ENCODE measurements at regions not wholly inside any gene's neighbourhood (a gene's known extent, or its start where the extent isn't known, plus 50 kb on each side); places are given as distances from the start of the nearest gene placed in this dataset.

DNA sequence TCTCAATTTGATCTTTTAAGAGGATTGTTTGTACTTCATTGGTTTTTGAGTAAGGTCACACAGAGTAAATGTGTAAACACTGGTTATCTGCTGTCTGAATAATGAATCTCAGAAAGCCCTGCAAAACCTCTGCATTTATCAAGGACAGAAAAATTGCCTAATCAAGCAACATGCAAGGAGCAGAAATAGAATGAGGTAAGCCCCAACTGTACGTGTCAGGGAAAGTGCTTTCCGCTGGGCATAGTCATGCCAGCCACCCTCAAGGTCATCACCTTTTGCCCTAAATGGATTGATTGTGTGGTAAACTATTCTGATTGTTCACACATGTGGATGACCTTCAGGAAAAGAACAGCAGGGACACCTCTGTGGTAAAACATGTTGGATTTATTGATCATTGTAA is 376.9 kb upstream of the KCNN2 start:
- no peak overlapping the region for H3K27ac ChIP-seq (ENCODE audit: low read length)
- H3K27me3 ChIP-seq (ENCODE audit: insufficient read depth, low read length) = no peaks in the 10 kb centered on the region
- H3K4me3 ChIP-seq (ENCODE audit: low read length) = no peak overlapping the region
- no peak overlapping the region for H3K9ac ChIP-seq (ENCODE audit: low read depth, low read length)
- H3K9me3 ChIP-seq (ENCODE audit: insufficient read depth, low read depth, low read length) = no peaks in the 10 kb centered on the region
- H3K36me3 ChIP-seq (ENCODE audit: insufficient read depth, low read depth, low read length) = no peaks in the 10 kb centered on the region
- H3K4me1 ChIP-seq (ENCODE audit: insufficient read depth, low read length) = no peaks in the 10 kb centered on the region

GRCh38 chr5:113985505-113985904 is 376.4 kb upstream of the KCNN2 start:
- no peaks in the 10 kb centered on the region for H3K36me3 ChIP-seq (ENCODE audit: insufficient read depth, low read depth, low read length)
- no peak overlapping the region for H3K4me3 ChIP-seq (ENCODE audit: low read length)
- H3K9ac ChIP-seq (ENCODE audit: low read depth, low read length) = no peak overlapping the region
- H3K9me3 ChIP-seq (ENCODE audit: insufficient read depth, low read depth, low read length) = no peaks in the 10 kb centered on the region
- H3K27me3 ChIP-seq (ENCODE audit: insufficient read depth, low read length) = no peaks in the 10 kb centered on the region
- H3K27ac ChIP-seq (ENCODE audit: low read length) = no peak overlapping the region
- no peaks in the 10 kb centered on the region for H3K4me1 ChIP-seq (ENCODE audit: insufficient read depth, low read length)

- H3K4me3 ChIP-seq (ENCODE audit: low read length) = no peak overlapping the region
- no peaks in the 10 kb centered on the region for H3K9me3 ChIP-seq (ENCODE audit: insufficient read depth, low read depth, low read length)
Observed at GRCh38 chr5:113989278-113989912, 372.5 kb upstream of the KCNN2 start.

DNA sequence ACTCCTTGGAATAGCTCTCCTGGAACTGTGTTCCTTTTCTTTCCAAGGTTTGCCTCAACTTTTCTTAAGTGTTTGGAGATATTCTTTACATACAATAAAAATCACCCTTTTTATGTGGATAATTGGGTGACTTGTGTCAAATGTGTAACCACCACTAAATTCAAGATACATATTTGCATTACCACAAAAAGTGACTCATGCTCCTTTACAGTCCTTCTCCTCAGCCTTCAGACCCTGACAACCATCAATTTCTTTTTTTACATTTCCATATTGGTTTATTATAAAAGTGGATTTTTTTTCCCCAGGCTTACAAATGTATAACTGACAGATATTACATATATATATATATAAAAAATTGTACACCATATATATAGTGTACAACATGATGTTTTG is 372.0 kb upstream of the KCNN2 start:
- no peak overlapping the region for H3K4me3 ChIP-seq (ENCODE audit: low read length)
- H3K4me1 ChIP-seq (ENCODE audit: insufficient read depth, low read length) = no peaks in the 10 kb centered on the region
- no peaks in the 10 kb centered on the region for H3K9me3 ChIP-seq (ENCODE audit: insufficient read depth, low read depth, low read length)
- H3K27me3 ChIP-seq (ENCODE audit: insufficient read depth, low read length) = no peaks in the 10 kb centered on the region
- H3K36me3 ChIP-seq (ENCODE audit: insufficient read depth, low read depth, low read length) = no peaks in the 10 kb centered on the region
- no peak overlapping the region for H3K9ac ChIP-seq (ENCODE audit: low read depth, low read length)
- H3K27ac ChIP-seq (ENCODE audit: low read length) = no peak overlapping the region

More at GRCh38 chr5:113989278-113989912, 372.5 kb upstream of the KCNN2 start:
- no peak overlapping the region for H3K27ac ChIP-seq (ENCODE audit: low read length)
- H3K9ac ChIP-seq (ENCODE audit: low read depth, low read length) = no peak overlapping the region
- H3K36me3 ChIP-seq (ENCODE audit: insufficient read depth, low read depth, low read length) = no peaks in the 10 kb centered on the region
- H3K4me1 ChIP-seq (ENCODE audit: insufficient read depth, low read length) = no peaks in the 10 kb centered on the region
- H3K27me3 ChIP-seq (ENCODE audit: insufficient read depth, low read length) = no peaks in the 10 kb centered on the region

- Histone ChIP-seq H3K9ac (ENCODE audit: low read depth, low read length) (no peak overlapping the region), H3K36me3 (ENCODE audit: insufficient read depth, low read depth, low read length) (no peaks in the 10 kb centered on the region), H3K9me3 (ENCODE audit: insufficient read depth, low read depth, low read length) (no peaks in the 10 kb centered on the region), H3K27me3 (ENCODE audit: insufficient read depth, low read length) (no peaks in the 10 kb centered on the region), H3K4me3 (ENCODE audit: low read length) (no peak overlapping the region), H3K4me1 (ENCODE audit: insufficient read depth, low read length) (no peaks in the 10 kb centered on the region), H3K27ac (ENCODE audit: low read length) (no peak overlapping the region)
Observed at GRCh38 chr5:114001076-114001475, 360.8 kb upstream of the KCNN2 start.

DNA sequence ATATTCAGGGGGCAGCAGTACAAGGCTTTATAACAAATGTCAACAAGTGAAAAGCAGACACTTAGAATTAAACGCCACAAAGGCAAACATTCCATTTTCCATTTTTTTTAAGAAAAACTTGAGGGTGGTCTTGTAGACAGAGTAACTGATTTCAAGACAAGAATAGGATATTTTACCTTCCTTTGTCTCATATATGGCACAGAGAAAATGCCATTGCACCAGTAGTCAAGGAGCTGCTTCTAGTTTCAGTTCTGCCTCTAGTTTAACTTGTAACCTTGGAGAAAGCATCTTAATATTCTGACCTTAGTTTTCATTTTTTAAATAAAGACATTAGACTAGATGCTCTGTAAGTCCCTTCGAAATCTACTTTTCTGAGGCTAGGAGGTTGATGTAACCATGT is 355.3 kb upstream of the KCNN2 start:
- Histone ChIP-seq H3K27ac (ENCODE audit: low read length) (no peak overlapping the region), H3K9ac (ENCODE audit: low read depth, low read length) (no peak overlapping the region), H3K36me3 (ENCODE audit: insufficient read depth, low read depth, low read length) (no peaks in the 10 kb centered on the region), H3K4me1 (ENCODE audit: insufficient read depth, low read length) (no peaks in the 10 kb centered on the region), H3K9me3 (ENCODE audit: insufficient read depth, low read depth, low read length) (no peaks in the 10 kb centered on the region), H3K4me3 (ENCODE audit: low read length) (no peak overlapping the region), H3K27me3 (ENCODE audit: insufficient read depth, low read length) (no peaks in the 10 kb centered on the region)

DNA sequence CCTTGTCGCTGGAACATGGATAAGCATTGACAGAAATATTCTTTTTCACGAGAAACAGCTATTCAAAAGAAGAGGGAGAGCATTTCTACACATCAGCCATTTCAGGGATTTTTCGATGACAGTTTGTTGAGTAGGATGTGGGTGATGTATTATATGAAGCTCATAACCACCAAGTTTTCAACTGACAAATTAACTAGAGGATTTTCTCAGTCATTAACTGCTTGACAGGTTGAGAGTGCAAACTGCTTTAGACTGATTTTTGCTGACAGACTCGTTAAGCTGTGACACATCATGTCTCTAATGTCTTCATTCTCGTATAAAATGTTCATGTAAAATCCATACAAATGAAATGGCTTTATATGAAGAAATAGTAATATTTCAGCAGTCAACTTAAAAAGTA is 354.2 kb upstream of the KCNN2 start:
- Histone ChIP-seq H3K27ac (ENCODE audit: low read length) (no peak overlapping the region), H3K36me3 (ENCODE audit: insufficient read depth, low read depth, low read length) (no peaks in the 10 kb centered on the region), H3K27me3 (ENCODE audit: insufficient read depth, low read length) (no peaks in the 10 kb centered on the region), H3K4me1 (ENCODE audit: insufficient read depth, low read length) (no peaks in the 10 kb centered on the region), H3K9ac (ENCODE audit: low read depth, low read length) (no peak overlapping the region), H3K9me3 (ENCODE audit: insufficient read depth, low read depth, low read length) (no peaks in the 10 kb centered on the region), H3K4me3 (ENCODE audit: low read length) (no peak overlapping the region)

GRCh38 chr5:114010362-114010761 is 351.5 kb upstream of the KCNN2 start:
- H3K4me3 ChIP-seq (ENCODE audit: low read length) = no peak overlapping the region
- no peak overlapping the region for H3K9ac ChIP-seq (ENCODE audit: low read depth, low read length)
- no peaks in the 10 kb centered on the region for H3K9me3 ChIP-seq (ENCODE audit: insufficient read depth, low read depth, low read length)
- no peaks in the 10 kb centered on the region for H3K36me3 ChIP-seq (ENCODE audit: insufficient read depth, low read depth, low read length)
- H3K4me1 ChIP-seq (ENCODE audit: insufficient read depth, low read length) = no peaks in the 10 kb centered on the region
- no peak overlapping the region for H3K27ac ChIP-seq (ENCODE audit: low read length)
- no peaks in the 10 kb centered on the region for H3K27me3 ChIP-seq (ENCODE audit: insufficient read depth, low read length)

DNA sequence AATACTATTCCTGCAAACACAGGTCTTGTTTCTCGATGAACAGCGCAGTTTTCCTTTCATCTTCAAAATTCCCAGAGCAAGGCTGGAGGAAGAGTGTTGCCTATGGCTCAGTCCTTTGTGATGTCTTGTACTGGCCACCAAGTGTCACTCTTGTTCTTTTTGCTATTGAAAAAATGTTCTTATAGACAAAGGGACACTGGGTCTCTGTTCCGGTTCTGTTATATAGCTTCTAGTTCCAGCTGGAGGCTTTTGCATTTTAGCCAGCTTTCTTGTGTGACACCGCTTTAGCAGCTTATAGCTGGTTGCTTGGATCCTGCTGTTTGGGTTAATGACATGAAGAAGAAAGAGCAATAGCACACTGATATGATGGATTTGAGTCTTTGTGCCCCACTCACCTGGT is 343.7 kb upstream of the KCNN2 start:
- no peaks in the 10 kb centered on the region for H3K27me3 ChIP-seq (ENCODE audit: insufficient read depth, low read length)

GRCh38 chr5:114038756-114039155 is 323.1 kb upstream of the KCNN2 start:
- Histone ChIP-seq H3K27ac (ENCODE audit: low read length) (no peak overlapping the region), H3K36me3 (ENCODE audit: insufficient read depth, low read depth, low read length) (no peaks in the 10 kb centered on the region), H3K4me1 (ENCODE audit: insufficient read depth, low read length) (no peaks in the 10 kb centered on the region), H3K4me3 (ENCODE audit: low read length) (no peak overlapping the region), H3K27me3 (ENCODE audit: insufficient read depth, low read length) (no peaks in the 10 kb centered on the region), H3K9me3 (ENCODE audit: insufficient read depth, low read depth, low read length) (no peaks in the 10 kb centered on the region), H3K9ac (ENCODE audit: low read depth, low read length) (no peak overlapping the region)

More for the DNA sequence above, 343.7 kb upstream of the KCNN2 start:
- no peaks in the 10 kb centered on the region for H3K9me3 ChIP-seq (ENCODE audit: insufficient read depth, low read depth, low read length)
- H3K36me3 ChIP-seq (ENCODE audit: insufficient read depth, low read depth, low read length) = no peaks in the 10 kb centered on the region
- H3K4me1 ChIP-seq (ENCODE audit: insufficient read depth, low read length) = 0 out of 2 replicates have a peak, but pooled peaks cover 2% of the 10 kb centered on the region
- no peak overlapping the region for H3K4me3 ChIP-seq (ENCODE audit: low read length)
- H3K9ac ChIP-seq (ENCODE audit: low read depth, low read length) = no peak overlapping the region
- no peak overlapping the region for H3K27ac ChIP-seq (ENCODE audit: low read length)

- Histone ChIP-seq H3K27ac (ENCODE audit: low read length) (no peak overlapping the region), H3K9ac (ENCODE audit: low read depth, low read length) (no peak overlapping the region), H3K27me3 (ENCODE audit: insufficient read depth, low read length) (peaks cover 15% of the 10 kb centered on the region)
Observed at GRCh38 chr5:114050087-114050486, 311.8 kb upstream of the KCNN2 start.

DNA sequence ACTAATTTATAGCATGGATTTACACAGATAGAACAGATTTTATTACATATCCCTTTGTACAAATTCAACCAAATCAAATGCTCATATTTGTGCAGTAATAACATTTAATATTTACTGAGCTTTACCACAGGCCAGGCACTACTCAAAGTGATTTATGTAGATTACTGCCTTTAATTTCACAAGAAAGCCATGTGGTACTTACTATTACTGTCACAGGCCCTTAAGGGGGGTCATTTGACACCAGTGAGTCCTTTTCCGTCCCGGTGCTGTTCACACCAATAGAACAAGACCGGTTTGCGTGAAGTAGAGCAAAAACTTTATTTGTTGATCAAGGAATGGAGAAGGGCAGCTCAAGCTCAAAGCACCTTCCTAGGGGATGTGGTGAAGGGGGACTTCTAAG is 308.5 kb upstream of the KCNN2 start:
- no peak overlapping the region for H3K9ac ChIP-seq (ENCODE audit: low read depth, low read length)
- peaks cover 43% of the 10 kb centered on the region for H3K27me3 ChIP-seq (ENCODE audit: insufficient read depth, low read length)
- H3K27ac ChIP-seq (ENCODE audit: low read length) = no peak overlapping the region

More at GRCh38 chr5:114050087-114050486, 311.8 kb upstream of the KCNN2 start:
- Histone ChIP-seq H3K4me3 (ENCODE audit: low read length) (no peak overlapping the region), H3K36me3 (ENCODE audit: insufficient read depth, low read depth, low read length) (no peaks in the 10 kb centered on the region), H3K9me3 (ENCODE audit: insufficient read depth, low read depth, low read length) (no peaks in the 10 kb centered on the region), H3K4me1 (ENCODE audit: insufficient read depth, low read length) (peaks cover 10% of the 10 kb centered on the region; the same call in 1 of the 2 replicates)

More for the DNA sequence above, 308.5 kb upstream of the KCNN2 start:
- Histone ChIP-seq H3K36me3 (ENCODE audit: insufficient read depth, low read depth, low read length) (no peaks in the 10 kb centered on the region), H3K4me1 (ENCODE audit: insufficient read depth, low read length) (peaks cover 10% of the 10 kb centered on the region; the same call in 1 of the 2 replicates), H3K9me3 (ENCODE audit: insufficient read depth, low read depth, low read length) (no peaks in the 10 kb centered on the region), H3K4me3 (ENCODE audit: low read length) (no peak overlapping the region)

Measured in iPS-20b (cell line).